HTERT RPE-1 (cell line): ENCODE measurements at regions not wholly inside any gene's neighbourhood (a gene's known extent, or its start where the extent isn't known, plus 50 kb on each side); places are given as distances from the start of the nearest gene placed in this dataset.

Experiments
- in situ Hi-C: fragments of 300-500 bp; cut with MboI; formaldehyde crosslinking; loops from 4 replicates; pipeline ENCODE4 v1.14.3; 2020; ENCODE audit warnings: low sequenced_read_pairs

GRCh38 chr13:44293908-44294735 is 79.5 kb upstream of the SERP2 start:
- in situ Hi-C loops: no loop called here

- in situ Hi-C loops: no loop called here
Measured at GRCh38 chr13:44294876-44295275, 78.7 kb upstream of the SERP2 start.

GRCh38 chr13:44296856-44297255 is 76.8 kb upstream of the SERP2 start:
- in situ Hi-C loops: no loop called here

- in situ Hi-C loops: no loop called here
Measured at GRCh38 chr13:44298314-44298713, 75.3 kb upstream of the SERP2 start.

GRCh38 chr13:44299152-44299943 is 74.3 kb upstream of the SERP2 start:
- in situ Hi-C loops: no loop called here

GRCh38 chr13:44300895-44301638 is 72.6 kb upstream of the SERP2 start:
- in situ Hi-C loops: no loop called here

GRCh38 chr13:44301639-44302015 is 72.0 kb upstream of the SERP2 start:
- in situ Hi-C loops: no loop called here

- in situ Hi-C loops: no loop called here
Measured at GRCh38 chr13:44302233-44302632, 71.4 kb upstream of the SERP2 start.

- in situ Hi-C loops: no loop called here
Measured at GRCh38 chr13:44302940-44303575, 70.6 kb upstream of the SERP2 start.

- in situ Hi-C loops: no loop called here
Measured at GRCh38 chr13:44303681-44304432, 69.8 kb upstream of the SERP2 start.

GRCh38 chr13:44304433-44304725 is 69.2 kb upstream of the SERP2 start:
- in situ Hi-C loops: no loop called here

- in situ Hi-C loops: no loop called here
Measured at GRCh38 chr13:44305286-44305685, 68.3 kb upstream of the SERP2 start.

- in situ Hi-C loops: no loop called here
Measured at GRCh38 chr13:44305917-44306370, 67.7 kb upstream of the SERP2 start.

GRCh38 chr13:44306371-44307192 is 67.0 kb upstream of the SERP2 start:
- in situ Hi-C loops: no loop called here

- in situ Hi-C loops: no loop called here
Measured at GRCh38 chr13:44307255-44307654, 66.4 kb upstream of the SERP2 start.

- in situ Hi-C loops: no loop called here
Measured at GRCh38 chr13:44307844-44308243, 65.8 kb upstream of the SERP2 start.

GRCh38 chr13:44308352-44308751 is 65.3 kb upstream of the SERP2 start:
- in situ Hi-C loops: no loop called here

GRCh38 chr13:44309794-44310757 is 63.5 kb upstream of the SERP2 start:
- in situ Hi-C loops: no loop called here
